COLO668 (cell line): ENCODE measurements at regions not wholly inside any gene's neighbourhood (a gene's known extent, or its start where the extent isn't known, plus 50 kb on each side); places are given as distances from the start of the nearest gene placed in this dataset.
A peak's percentile ranks its signal among the peaks of the same experiment; 100 is the strongest.

Experiments
- DNase-seq: peaks from one replicate; lab custom pipeline; 2025; ENCODE audit not compliant: unreplicated experiment; lab: John Stamatoyannopoulos, UW

- DNase-seq, result no peak
Measured at GRCh38 chr4:111639120-111639690, 506.0 kb upstream of the FAM241A start.

- DNase-seq, result no peak
Measured at GRCh38 chr4:111639876-111640275, 505.4 kb upstream of the FAM241A start.

DNA sequence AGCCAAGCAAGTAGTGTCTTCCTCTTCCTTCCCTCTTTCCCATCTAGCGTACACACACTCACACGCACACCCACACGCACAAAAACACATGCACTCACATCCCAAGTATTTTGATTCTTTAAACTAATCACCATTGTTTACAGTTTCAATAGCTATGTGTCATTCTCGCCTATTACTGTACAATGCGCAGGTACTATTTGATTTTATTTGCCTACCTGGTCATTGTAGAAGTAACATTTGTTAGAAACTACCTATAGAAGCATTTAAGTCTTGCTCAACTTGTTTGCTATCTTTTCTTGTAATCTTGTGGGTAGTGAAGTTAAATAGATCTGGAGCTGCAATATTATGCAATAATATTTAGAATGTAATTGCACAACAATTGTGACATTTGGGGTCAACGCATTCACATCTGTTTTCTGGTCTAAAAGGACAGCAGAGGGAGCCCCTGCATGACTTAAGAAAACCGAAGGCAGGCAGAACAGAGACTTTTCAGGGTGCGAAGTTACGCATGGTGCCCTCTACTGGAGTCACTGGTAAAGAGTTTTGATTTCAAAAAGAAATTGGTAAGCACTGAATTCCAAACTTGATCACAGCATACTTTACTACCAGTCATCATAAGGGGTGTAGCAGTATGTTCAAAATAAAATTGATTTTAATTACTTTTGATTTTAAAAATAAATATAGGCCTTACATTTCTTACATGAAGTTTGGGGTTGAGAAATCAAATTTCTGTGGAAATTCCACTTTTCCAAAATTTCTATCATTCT is 503.3 kb upstream of the FAM241A start:
- peak; percentile 55 for DNase-seq

- DNase-seq, result no peak
Measured at GRCh38 chr4:111648056-111648455, 497.2 kb upstream of the FAM241A start.

DNA sequence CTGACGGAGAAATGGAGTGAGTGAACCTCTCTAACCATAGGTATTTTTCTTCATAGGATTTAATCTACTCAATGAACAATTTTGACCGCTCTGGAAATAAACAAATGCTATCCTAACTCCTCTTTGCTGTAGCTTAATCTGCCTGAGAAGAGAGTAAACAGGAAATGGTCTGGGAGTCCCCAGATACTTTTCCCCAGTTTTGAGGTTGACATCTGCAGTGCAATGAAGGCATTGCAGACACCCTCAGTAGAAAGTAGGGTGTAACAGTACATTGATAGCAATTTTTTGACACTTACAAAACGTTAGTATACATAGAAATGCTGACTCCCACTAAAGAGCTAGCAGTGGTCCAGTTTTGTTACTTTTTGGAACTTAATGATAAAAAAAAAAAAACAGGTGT is 495.9 kb upstream of the FAM241A start:
- DNase-seq, result no peak

- DNase-seq, result no peak
Measured at GRCh38 chr4:111650146-111650545, 495.1 kb upstream of the FAM241A start.

DNA sequence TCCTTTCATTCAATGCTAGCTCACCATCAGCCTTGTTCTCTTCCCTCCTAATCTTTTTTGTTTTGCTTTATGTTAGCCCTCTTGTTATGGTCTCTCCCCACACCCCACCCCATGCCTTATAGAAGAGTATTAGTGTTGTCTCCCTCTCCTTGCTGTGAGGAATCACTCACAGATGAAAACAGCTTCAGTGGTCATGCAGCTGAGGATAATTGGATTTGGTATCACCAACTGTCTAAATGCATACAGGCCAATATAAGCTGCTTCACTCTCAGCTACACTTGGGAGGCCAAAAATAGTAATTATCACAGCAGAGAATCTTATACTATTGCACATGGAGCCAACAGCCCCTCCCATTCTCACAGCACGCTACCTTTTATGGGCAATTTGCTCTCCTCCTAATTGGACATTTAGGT is 494.6 kb upstream of the FAM241A start:
- no peak for DNase-seq

DNA sequence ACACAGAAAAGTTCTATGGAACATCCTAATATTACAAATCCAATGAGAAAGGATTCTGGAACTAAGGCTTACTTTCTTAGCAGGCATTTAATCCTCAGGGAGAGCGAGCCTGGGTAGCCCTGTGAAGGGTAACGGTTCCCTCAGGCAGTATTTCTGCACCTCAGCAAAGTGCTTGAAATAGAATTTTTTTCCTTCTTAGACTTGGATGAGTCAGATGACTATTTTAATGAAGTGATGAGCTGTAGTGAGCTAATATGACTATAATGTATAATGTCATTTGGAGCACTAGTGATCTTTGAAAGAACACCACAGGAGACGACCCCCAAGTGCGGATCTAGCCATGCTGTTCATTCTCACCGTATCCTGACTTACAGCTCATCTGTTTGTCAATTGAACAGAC is 493.0 kb upstream of the FAM241A start:
- DNase-seq, result no peak

- no peak for DNase-seq
Measured at GRCh38 chr4:111652986-111653385, 492.3 kb upstream of the FAM241A start.

GRCh38 chr4:111662496-111662895 is 482.8 kb upstream of the FAM241A start:
- no peak for DNase-seq

DNA sequence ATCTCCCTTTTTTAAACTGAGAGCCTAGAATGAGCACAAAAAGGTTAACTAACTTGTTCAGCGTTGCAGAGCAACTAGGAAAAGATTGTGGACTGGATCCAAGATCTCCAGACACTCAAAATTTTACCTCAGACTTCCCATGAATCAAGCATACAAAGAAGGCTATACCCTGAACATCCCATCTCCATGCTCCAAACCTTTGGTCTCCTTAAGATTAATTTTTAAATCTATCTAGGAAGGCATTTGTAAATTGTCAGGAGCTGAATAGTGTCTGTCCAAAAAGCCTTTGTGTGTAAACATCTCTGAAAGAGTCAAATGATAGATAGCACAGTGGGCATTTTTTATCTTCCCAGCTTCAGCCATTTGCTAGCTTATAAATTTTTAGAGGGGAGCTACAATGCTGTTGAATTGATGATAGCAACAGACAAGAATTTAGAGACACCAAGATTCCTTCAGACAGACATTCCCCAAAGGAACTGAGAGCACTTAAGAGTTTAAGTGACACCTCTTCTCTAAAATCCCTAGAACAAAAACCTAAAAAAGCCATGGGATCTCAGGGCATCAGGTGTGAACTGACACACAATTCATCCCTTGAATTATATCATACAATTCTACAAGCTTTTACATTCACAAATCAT is 480.8 kb upstream of the FAM241A start:
- DNase-seq, result no peak

GRCh38 chr4:111666826-111667360 is 478.4 kb upstream of the FAM241A start:
- DNase-seq, result no peak

GRCh38 chr4:111671756-111672155 is 473.5 kb upstream of the FAM241A start:
- DNase-seq, result no peak

DNA sequence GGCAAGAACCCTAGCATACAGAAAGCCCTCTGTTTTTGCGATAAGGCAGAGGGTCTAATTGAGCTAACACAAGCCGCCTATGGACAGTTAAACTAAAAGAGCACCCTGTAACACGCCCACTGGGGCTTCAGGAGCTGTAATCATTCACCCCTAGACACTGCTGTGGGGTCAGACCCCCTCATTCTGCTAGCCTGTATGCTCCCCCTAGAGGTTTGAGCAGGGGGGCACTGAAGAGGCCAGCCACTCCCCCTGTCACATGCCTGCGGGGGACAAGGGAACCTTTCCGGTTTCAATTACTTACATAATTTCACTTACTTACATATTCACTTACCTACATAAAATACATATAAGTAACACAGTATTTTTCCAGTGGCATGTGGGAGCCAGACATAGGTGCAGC is 469.5 kb upstream of the FAM241A start:
- DNase-seq, result no peak

- no peak for DNase-seq
Measured at GRCh38 chr4:111676533-111676932, 468.7 kb upstream of the FAM241A start.

DNA sequence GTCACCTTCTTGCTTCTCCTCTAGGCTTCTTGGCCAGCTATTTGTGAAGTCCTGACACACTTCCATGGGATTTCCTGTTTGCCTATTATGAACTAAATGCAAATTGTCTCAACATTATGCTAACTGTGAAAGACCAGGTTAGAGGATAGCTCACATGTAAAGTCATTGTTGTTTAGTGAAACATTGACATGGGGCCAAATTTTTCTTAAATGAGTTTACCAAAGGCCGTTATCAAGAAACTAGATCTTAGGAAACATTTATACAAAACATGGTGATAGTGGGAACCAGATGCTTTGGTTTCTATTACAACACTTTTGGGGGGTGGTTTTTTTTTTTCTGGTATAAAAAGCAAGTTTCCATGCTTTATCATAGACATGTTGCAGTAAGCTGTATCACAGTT is 466.8 kb upstream of the FAM241A start:
- DNase-seq, result no peak

DNA sequence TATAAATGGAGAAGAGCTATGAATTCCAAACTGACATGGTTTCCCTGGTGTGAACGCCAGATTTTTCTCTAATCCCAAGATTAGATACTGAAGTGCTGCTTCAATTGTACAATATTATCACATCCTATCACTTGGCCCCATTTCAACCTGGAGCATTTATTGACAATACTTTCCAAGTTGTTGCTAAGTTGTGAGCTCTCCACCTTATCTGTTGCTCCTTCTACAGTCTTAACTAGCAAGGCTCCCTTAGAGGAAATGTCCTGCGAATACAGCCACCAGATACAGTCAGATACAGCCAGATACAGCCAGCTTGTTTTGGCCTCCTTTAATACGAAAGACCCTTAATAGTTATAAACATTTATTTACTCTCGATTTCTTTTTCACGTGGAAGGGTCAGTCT is 466.3 kb upstream of the FAM241A start:
- DNase-seq, result no peak

DNA sequence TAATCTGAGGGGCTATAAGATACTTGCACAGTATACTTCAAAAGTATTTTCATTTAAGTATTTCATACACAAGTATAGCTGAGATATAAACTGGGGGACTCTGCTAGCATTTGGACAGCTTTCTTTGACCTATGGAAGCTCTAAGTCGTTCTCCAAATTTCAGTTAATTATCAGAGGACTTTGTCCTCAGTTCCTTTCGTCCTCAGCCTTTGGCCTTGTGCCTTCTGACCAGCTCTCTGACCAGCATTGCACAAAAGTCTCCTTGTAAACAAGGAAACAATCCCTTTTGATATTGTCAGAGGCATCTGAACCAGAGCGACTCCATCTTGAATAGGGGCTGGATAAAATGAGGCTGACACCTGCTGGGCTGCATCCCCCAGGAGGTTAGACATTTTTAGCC is 464.0 kb upstream of the FAM241A start:
- DNase-seq, result no peak

- DNase-seq, result no peak
Measured at GRCh38 chr4:111681751-111682150, 463.5 kb upstream of the FAM241A start.

DNA sequence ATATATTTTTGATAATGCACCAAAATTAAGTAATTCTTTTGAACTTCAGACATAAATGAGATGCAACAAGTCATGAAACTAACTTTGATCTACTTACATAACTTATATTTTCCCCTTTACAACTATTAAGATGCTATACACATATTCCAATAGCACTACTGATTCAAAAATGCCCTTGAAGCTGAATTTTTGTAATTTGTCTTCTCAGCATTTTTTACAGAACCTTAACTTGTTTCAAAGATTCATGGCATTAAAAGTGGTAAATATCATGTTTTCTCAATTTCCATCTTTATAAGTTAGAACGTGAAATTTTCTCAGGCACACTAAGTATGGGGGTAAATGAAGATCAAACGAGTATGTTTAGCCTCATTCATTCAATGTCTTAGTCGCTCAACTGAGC is 460.0 kb upstream of the FAM241A start:
- DNase-seq, result no peak

GRCh38 chr4:111689214-111689613 is 456.0 kb upstream of the FAM241A start:
- DNase-seq, result no peak

- DNase-seq, result no peak
Measured at GRCh38 chr4:111689731-111690130, 455.5 kb upstream of the FAM241A start.
